DND-41 (cell line): ENCODE measurements at regions not wholly inside any gene's neighbourhood (a gene's known extent, or its start where the extent isn't known, plus 50 kb on each side); places are given as distances from the start of the nearest gene placed in this dataset.

Experiments
- EZH2 ChIP-seq: IDR thresholded peaks from 3 replicates; pipeline ENCODE4 v1.6.1; 2012; ENCODE audit warnings: borderline replicate concordance, low read depth, mild to moderate bottlenecking, moderate library complexity, low read length, inconsistent platforms; ENCODE audit not compliant: severe bottlenecking
- TF ChIP-seq, protein P1 (sequence below): IDR thresholded peaks from 2 replicates; pipeline ENCODE4 v1.5.1; 2012; ENCODE audit warnings: borderline replicate concordance, low read length, moderate library complexity, mild to moderate bottlenecking; ENCODE audit not compliant: poor library complexity, severe bottlenecking; ENCODE audit errors: extremely low read depth

DNA sequence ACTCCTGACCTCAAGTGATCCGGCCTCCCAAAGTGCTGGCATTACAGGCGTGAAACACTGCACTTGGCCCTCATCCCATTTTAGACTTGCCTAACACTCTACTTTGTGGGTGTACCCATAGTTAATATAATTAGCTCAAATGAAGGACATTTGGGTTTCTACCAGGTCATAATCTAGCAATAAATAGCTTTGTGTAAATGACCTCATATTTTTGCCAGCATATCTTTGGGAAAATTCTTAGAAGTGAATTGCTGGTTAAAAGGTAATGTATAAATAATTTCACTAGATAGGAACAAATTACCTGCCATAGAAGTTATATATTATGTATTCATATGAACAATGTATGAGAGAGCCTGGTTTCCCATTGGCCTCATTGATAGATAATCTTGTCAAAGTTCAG is 206.0 kb downstream of the DIPK2A start:
- TF ChIP-seq, protein P1, sequence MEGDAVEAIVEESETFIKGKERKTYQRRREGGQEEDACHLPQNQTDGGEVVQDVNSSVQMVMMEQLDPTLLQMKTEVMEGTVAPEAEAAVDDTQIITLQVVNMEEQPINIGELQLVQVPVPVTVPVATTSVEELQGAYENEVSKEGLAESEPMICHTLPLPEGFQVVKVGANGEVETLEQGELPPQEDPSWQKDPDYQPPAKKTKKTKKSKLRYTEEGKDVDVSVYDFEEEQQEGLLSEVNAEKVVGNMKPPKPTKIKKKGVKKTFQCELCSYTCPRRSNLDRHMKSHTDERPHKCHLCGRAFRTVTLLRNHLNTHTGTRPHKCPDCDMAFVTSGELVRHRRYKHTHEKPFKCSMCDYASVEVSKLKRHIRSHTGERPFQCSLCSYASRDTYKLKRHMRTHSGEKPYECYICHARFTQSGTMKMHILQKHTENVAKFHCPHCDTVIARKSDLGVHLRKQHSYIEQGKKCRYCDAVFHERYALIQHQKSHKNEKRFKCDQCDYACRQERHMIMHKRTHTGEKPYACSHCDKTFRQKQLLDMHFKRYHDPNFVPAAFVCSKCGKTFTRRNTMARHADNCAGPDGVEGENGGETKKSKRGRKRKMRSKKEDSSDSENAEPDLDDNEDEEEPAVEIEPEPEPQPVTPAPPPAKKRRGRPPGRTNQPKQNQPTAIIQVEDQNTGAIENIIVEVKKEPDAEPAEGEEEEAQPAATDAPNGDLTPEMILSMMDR: no peak
- no peak for TF ChIP-seq EZH2
